ENCODE measurements at regions not wholly inside any gene's neighbourhood (a gene's known extent, or its start where the extent isn't known, plus 50 kb on each side); places are given as distances from the start of the nearest gene placed in this dataset.
"Not testable (repeated sequence)": the region's sequence is repeated elsewhere in the genome, so short reads cannot be mapped to it uniquely, and the experiment has no call there.

DNA sequence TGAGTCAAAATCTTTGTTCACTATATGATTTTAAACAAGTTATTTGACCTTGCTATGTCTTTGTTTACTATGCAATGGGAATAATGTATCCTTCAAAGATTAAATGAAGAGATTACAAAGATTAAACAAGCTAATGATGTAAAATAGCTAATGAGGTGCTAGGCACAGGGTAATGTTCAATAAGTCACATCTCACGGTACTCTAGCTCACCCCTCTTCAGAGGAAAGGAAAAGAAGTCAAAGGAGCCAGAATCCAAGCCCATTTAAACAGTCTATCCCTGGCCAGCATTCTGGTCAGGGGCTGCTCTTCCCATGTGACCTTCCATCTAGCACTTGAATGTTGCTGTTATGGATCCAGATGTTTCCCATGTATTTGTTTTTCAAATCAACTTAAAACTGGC is 412.4 kb upstream of the CAMK1G start:
- Histone ChIP-seq H3K79me2 (ENCODE audit: insufficient read depth, low read length) (no peaks in the 10 kb centered on the region), H3K9ac (ENCODE audit: low read depth, low read length) (no peak overlapping the region), H2AFZ (ENCODE audit: low read depth, low read length) (no peak overlapping the region), H3K9me3 (ENCODE audit: insufficient read depth, low read length, severe bottlenecking) (peaks cover 2% of the 10 kb centered on the region), H3K27ac (ENCODE audit: low read length) (no peak overlapping the region), H4K20me1 (ENCODE audit: insufficient read depth, low read length) (no peaks in the 10 kb centered on the region), H3K27me3 (ENCODE audit: insufficient read depth, low read length, poor library complexity) (no peaks in the 10 kb centered on the region), H3K4me2 (ENCODE audit: insufficient read depth, low read length) (no peak overlapping the region), H3K4me3 (ENCODE audit: low read depth in 1 of 2, low read length in 2 of 2) (no peak overlapping the region), H3K36me3 (ENCODE audit: insufficient read depth, low read length) (no peaks in the 10 kb centered on the region), H3K4me1 (ENCODE audit: insufficient read depth, low read length) (no peaks in the 10 kb centered on the region)
- no peak for TF ChIP-seq EZH2 (IDR thresholded peaks at IDR 0.05; ENCODE audit: borderline replicate concordance, low read depth, low read length, severe bottlenecking)
- TF ChIP-seq, protein P1, sequence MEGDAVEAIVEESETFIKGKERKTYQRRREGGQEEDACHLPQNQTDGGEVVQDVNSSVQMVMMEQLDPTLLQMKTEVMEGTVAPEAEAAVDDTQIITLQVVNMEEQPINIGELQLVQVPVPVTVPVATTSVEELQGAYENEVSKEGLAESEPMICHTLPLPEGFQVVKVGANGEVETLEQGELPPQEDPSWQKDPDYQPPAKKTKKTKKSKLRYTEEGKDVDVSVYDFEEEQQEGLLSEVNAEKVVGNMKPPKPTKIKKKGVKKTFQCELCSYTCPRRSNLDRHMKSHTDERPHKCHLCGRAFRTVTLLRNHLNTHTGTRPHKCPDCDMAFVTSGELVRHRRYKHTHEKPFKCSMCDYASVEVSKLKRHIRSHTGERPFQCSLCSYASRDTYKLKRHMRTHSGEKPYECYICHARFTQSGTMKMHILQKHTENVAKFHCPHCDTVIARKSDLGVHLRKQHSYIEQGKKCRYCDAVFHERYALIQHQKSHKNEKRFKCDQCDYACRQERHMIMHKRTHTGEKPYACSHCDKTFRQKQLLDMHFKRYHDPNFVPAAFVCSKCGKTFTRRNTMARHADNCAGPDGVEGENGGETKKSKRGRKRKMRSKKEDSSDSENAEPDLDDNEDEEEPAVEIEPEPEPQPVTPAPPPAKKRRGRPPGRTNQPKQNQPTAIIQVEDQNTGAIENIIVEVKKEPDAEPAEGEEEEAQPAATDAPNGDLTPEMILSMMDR (IDR thresholded peaks at IDR 0.05; ENCODE audit: borderline replicate concordance, extremely low read depth, low read length, poor library complexity, severe bottlenecking): no peak
- no peak for DNase-seq
- ATAC-seq (ENCODE audit: insufficient read depth, low read depth): no peak

DNA sequence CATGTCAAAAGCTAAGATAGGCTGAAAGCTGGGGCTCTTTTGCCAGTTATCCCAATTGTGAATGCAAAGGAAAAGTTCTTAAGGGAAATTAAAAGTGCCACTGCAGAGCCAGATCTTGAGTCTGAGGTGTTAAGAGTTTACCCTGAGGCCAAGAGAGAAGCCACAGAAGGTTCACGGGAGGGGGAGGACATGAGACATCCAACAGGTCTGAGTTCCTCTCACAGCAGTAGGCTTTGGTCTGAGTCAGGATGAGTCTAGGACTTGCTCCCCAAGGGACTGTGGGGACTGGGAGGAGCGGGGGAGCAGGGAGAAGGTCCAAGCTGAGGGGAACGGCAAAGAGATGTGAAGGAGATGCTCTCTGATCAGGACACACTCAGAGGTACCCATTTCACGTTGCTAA is 411.2 kb upstream of the CAMK1G start:
- H3K4me1 ChIP-seq (ENCODE audit: insufficient read depth, low read length): no peaks in the 10 kb centered on the region
- H3K27me3 ChIP-seq (ENCODE audit: insufficient read depth, low read length, poor library complexity): no peaks in the 10 kb centered on the region
- TF ChIP-seq, protein P1 (IDR thresholded peaks at IDR 0.05; ENCODE audit: borderline replicate concordance, extremely low read depth, low read length, poor library complexity, severe bottlenecking): no peak
- TF ChIP-seq EZH2 (IDR thresholded peaks at IDR 0.05; ENCODE audit: borderline replicate concordance, low read depth, low read length, severe bottlenecking): no peak
- H2AFZ ChIP-seq (ENCODE audit: low read depth, low read length): no peak overlapping the region
- H3K36me3 ChIP-seq (ENCODE audit: insufficient read depth, low read length): no peaks in the 10 kb centered on the region
- H3K4me2 ChIP-seq (ENCODE audit: insufficient read depth, low read length): no peak overlapping the region
- H3K9me3 ChIP-seq (ENCODE audit: insufficient read depth, low read length, severe bottlenecking): peaks cover 2% of the 10 kb centered on the region
- H3K27ac ChIP-seq (ENCODE audit: low read length): no peak overlapping the region
- no peaks in the 10 kb centered on the region for H4K20me1 ChIP-seq (ENCODE audit: insufficient read depth, low read length)
- H3K9ac ChIP-seq (ENCODE audit: low read depth, low read length): no peak overlapping the region
- no peak for DNase-seq
- no peak for ATAC-seq (ENCODE audit: insufficient read depth, low read depth)
- H3K79me2 ChIP-seq (ENCODE audit: insufficient read depth, low read length): no peaks in the 10 kb centered on the region
- no peak overlapping the region for H3K4me3 ChIP-seq (ENCODE audit: low read depth in 1 of 2, low read length in 2 of 2)

DNA sequence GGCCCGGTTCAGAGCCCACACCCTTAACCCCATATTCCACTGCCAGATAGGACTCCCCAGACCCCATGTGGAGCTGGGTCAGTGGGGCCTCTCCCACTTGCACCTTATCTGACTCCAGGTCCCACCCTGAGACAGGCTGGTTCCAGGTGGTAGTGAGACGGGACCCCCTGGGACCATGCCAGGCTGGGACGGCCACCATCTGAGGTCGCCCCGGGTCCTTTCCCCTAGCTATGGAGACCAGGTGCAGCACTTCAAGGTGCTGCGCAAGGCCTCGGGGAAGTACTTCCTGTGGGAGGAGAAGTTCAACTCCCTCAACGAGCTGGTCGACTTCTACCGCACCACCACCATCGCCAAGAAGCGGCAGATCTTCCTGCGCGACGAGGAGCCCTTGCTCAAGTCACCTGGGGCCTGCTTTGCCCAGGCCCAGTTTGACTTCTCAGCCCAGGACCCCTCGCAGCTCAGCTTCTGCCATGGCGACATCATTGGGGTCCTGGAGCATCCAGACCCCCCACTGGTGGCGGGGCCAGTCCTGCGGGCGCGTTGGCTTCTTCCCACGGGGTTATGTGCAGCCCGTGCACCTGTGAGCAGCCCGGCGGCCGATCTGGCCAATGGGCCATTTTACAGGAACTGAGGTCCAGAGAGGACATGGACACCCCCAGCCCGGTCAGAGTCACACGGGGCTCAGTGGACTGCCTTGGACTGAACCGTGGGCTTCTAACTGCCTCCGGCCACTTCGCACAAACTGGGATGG is 410.5 kb upstream of the CAMK1G start:
- not testable (repeated sequence) for DNase-seq; H3K27ac ChIP-seq (ENCODE audit: low read length); H3K9ac ChIP-seq (ENCODE audit: low read depth, low read length); H3K36me3 ChIP-seq (ENCODE audit: insufficient read depth, low read length); H3K9me3 ChIP-seq (ENCODE audit: insufficient read depth, low read length, severe bottlenecking); H3K79me2 ChIP-seq (ENCODE audit: insufficient read depth, low read length); H3K4me1 ChIP-seq (ENCODE audit: insufficient read depth, low read length); H3K4me2 ChIP-seq (ENCODE audit: insufficient read depth, low read length); H3K4me3 ChIP-seq (ENCODE audit: low read depth in 1 of 2, low read length in 2 of 2); ATAC-seq (ENCODE audit: insufficient read depth, low read depth); H4K20me1 ChIP-seq (ENCODE audit: insufficient read depth, low read length); H3K27me3 ChIP-seq (ENCODE audit: insufficient read depth, low read length, poor library complexity); H2AFZ ChIP-seq (ENCODE audit: low read depth, low read length)

DNA sequence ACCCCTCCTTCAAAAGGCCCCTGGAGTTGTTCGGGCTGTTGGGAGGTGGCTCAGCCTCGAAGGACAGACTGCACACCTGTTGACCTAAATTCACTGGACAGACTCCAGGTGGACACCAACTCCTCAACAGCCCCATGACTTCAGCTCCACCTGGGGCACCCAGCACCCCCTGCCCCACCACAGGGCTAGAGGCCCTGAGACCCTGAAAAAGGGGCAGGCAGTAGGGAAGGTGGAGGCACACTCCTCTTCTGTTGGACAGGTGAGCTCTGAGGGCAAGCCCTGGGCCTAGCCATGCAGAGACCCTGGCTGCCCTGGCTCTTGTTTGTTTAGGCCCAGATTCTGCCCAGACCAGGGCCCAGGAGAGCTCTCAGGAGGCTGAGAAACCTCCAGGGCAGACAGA is 409.7 kb upstream of the CAMK1G start:
- not testable (repeated sequence) for H3K4me3 ChIP-seq (ENCODE audit: low read depth in 1 of 2, low read length in 2 of 2); H3K27ac ChIP-seq (ENCODE audit: low read length); H3K9ac ChIP-seq (ENCODE audit: low read depth, low read length); H2AFZ ChIP-seq (ENCODE audit: low read depth, low read length); H3K9me3 ChIP-seq (ENCODE audit: insufficient read depth, low read length, severe bottlenecking); H3K27me3 ChIP-seq (ENCODE audit: insufficient read depth, low read length, poor library complexity); H3K4me2 ChIP-seq (ENCODE audit: insufficient read depth, low read length); H3K36me3 ChIP-seq (ENCODE audit: insufficient read depth, low read length); ATAC-seq (ENCODE audit: insufficient read depth, low read depth); DNase-seq; H4K20me1 ChIP-seq (ENCODE audit: insufficient read depth, low read length); H3K4me1 ChIP-seq (ENCODE audit: insufficient read depth, low read length); H3K79me2 ChIP-seq (ENCODE audit: insufficient read depth, low read length)

Data from DND-41 (cell line).